SH-SY5Y (cell line): ENCODE measurements at regions not wholly inside any gene's neighbourhood (a gene's known extent, or its start where the extent isn't known, plus 50 kb on each side); places are given as distances from the start of the nearest gene placed in this dataset.

Experiments
- GATA2 ChIP-seq: IDR thresholded peaks from 2 replicates; pipeline ENCODE4 v1.6.1; 2011; ENCODE audit warnings: mild to moderate bottlenecking, low read depth, low read length
- GATA3 ChIP-seq: IDR thresholded peaks from 2 replicates; pipeline ENCODE4 v1.6.1; 2011; ENCODE audit warnings: low read depth, mild to moderate bottlenecking, low read length, moderate library complexity

- no peak for TF ChIP-seq GATA2
- TF ChIP-seq GATA3, result no peak
Measured at GRCh38 chr21:17196623-17197022, 316.2 kb upstream of the CXADR start.
